GM18907 (cell line): ENCODE measurements at regions not wholly inside any gene's neighbourhood (a gene's known extent, or its start where the extent isn't known, plus 50 kb on each side); places are given as distances from the start of the nearest gene placed in this dataset.

ENCODE experiments used
- ATAC-seq: cut with Tn5 transposase; IDR thresholded peaks from one replicate; pipeline ENCODE4 v1.9.1; 2021; ENCODE audit warnings: mild to moderate bottlenecking, moderate library complexity; ENCODE audit not compliant: unreplicated experiment

GRCh38 chr2:118351796-118352195, 263.5 kb downstream of the INSIG2 start:
- ATAC-seq: no peak

- ATAC-seq: no peak
These were observed 262.4 kb downstream of the INSIG2 start for GRCh38 chr2:118350621-118351020.

GRCh38 chr2:118349365-118349764, 261.1 kb downstream of the INSIG2 start:
- ATAC-seq: no peak

GRCh38 chr2:118348380-118349034, 260.2 kb downstream of the INSIG2 start:
- no peak for ATAC-seq

GRCh38 chr2:118345465-118345864, 257.2 kb downstream of the INSIG2 start:
- ATAC-seq: no peak

GRCh38 chr2:118340103-118340502, 251.8 kb downstream of the INSIG2 start:
- ATAC-seq: no peak

GRCh38 chr2:118339386-118339785, 251.1 kb downstream of the INSIG2 start:
- no peak for ATAC-seq

GRCh38 chr2:118333664-118334063, 245.4 kb downstream of the INSIG2 start:
- ATAC-seq: no peak

- no peak for ATAC-seq
These were observed 237.2 kb downstream of the INSIG2 start for GRCh38 chr2:118325321-118325955.

GRCh38 chr2:118322406-118322805, 234.1 kb downstream of the INSIG2 start:
- ATAC-seq: no peak

- ATAC-seq: no peak
These were observed 233.3 kb downstream of the INSIG2 start for GRCh38 chr2:118321432-118322105.

- ATAC-seq: no peak
These were observed 232.4 kb downstream of the INSIG2 start for GRCh38 chr2:118320658-118321057.

- ATAC-seq: no peak
These were observed 231.9 kb downstream of the INSIG2 start for GRCh38 chr2:118320196-118320595.

- no peak for ATAC-seq
These were observed 231.0 kb downstream of the INSIG2 start for GRCh38 chr2:118319271-118319684.

GRCh38 chr2:118315606-118316005, 227.3 kb downstream of the INSIG2 start:
- no peak for ATAC-seq

- ATAC-seq: no peak
These were observed 224.9 kb downstream of the INSIG2 start for GRCh38 chr2:118312969-118313756.

- ATAC-seq: no peak
These were observed 222.6 kb downstream of the INSIG2 start for GRCh38 chr2:118310681-118311429.

GRCh38 chr2:118309946-118310680, 221.8 kb downstream of the INSIG2 start:
- peak; percentile 76 for ATAC-seq

GRCh38 chr2:118309257-118309945, 221.1 kb downstream of the INSIG2 start:
- ATAC-seq: no peak
